H1 (cell line): ENCODE measurements at regions not wholly inside any gene's neighbourhood (a gene's known extent, or its start where the extent isn't known, plus 50 kb on each side); places are given as distances from the start of the nearest gene placed in this dataset.

Experiments
- CTCF ChIA-PET: fragments of 300-600 bp; sonication (Branson Sonifier 250); formaldehyde crosslinking; loops from one replicate; lab custom pipeline; 2021; ENCODE audit not compliant: partially characterized antibody; lab: Charles Lee
- POLR2A ChIA-PET: fragments of 300-600 bp; sonication (Branson Sonifier 250); formaldehyde crosslinking; loops from one replicate; lab custom pipeline; 2021; ENCODE audit warnings: inconsistent platforms; ENCODE audit not compliant: partially characterized antibody; lab: Charles Lee
- DNase-seq, 2 experiments: peaks; one replicate each; pipeline versions ENCODE4 v3.0.0 to v3.0.0-alpha.2; 2010 to 2022; ENCODE audit warnings: low spot score in 2 of 2, low read depth in 1 of 2, mixed read lengths in 1 of 2
- FAIRE-seq: peaks from 2 replicates; lab custom pipeline; 2011; peaks lifted over from hg19 to GRCh38; lab: Jason Lieb, UNC
- H2AFZ ChIP-seq: 2 replicates; pipeline ENCODE4 v1.8.1; 2012; ENCODE audit warnings: low read length, inconsistent platforms
- H2AK5ac ChIP-seq: 2 replicates; pipeline ENCODE4 v1.6.1; 2013; ENCODE audit warnings: low read depth, low read length
- H2BK120ac ChIP-seq: replicated peaks from 2 replicates; pipeline ENCODE3; 2013; ENCODE audit warnings: low read depth, low read length, inconsistent platforms
- H2BK12ac ChIP-seq: 2 replicates; pipeline ENCODE4 v1.6.1; 2013; ENCODE audit warnings: low read depth, low read length
- H2BK15ac ChIP-seq: 2 replicates; pipeline ENCODE4 v1.6.1; 2013; ENCODE audit warnings: low read length
- H2BK20ac ChIP-seq: 2 replicates; pipeline ENCODE4 v1.6.1; 2013; ENCODE audit warnings: low read length
- H2BK5ac ChIP-seq: 2 replicates; pipeline ENCODE4 v1.6.1; 2013; ENCODE audit warnings: low read depth, low read length
- H3K14ac ChIP-seq: 2 replicates; pipeline ENCODE4 v1.6.1; 2013; ENCODE audit warnings: inconsistent platforms; ENCODE audit not compliant: insufficient read length
- H3K18ac ChIP-seq: 2 replicates; pipeline ENCODE4 v1.6.1; 2013; ENCODE audit warnings: low read length; ENCODE audit errors: extremely low read depth
- H3K23ac ChIP-seq: 2 replicates; pipeline ENCODE4 v1.6.1; 2013; ENCODE audit warnings: inconsistent platforms; ENCODE audit not compliant: insufficient read length
- H3K23me2 ChIP-seq: 2 replicates; pipeline ENCODE4 v1.6.1; 2013; ENCODE audit warnings: low read depth, low read length
- H3K27ac ChIP-seq: 2 replicates; pipeline ENCODE4 v1.6.1; 2011; ENCODE audit warnings: low read depth, low read length, inconsistent platforms
- H3K27me3 ChIP-seq, 4 experiments: replicated peaks in 1 of 4; 1 replicate in 1 of 4; 2 replicates in 3 of 4; pipeline versions ENCODE4 v1.6.1 to v1.8.1; 2011 to 2013; ENCODE audit warnings: low read length in 3 of 4, mild to moderate bottlenecking in 3 of 4, inconsistent platforms in 2 of 4, mixed read lengths in 2 of 4, moderate library complexity in 1 of 4; ENCODE audit not compliant: control insufficient read depth in 3 of 4, insufficient read depth in 3 of 4; ENCODE audit errors: extremely low read depth in 1 of 4
- H3K36me3 ChIP-seq, 4 experiments: 2 replicates each; pipeline versions ENCODE4 v1.6.1 to v1.8.1; 2011 to 2013; ENCODE audit warnings: mild to moderate bottlenecking in 4 of 4, low read length in 3 of 4, moderate library complexity in 2 of 4, control low read depth in 1 of 4, inconsistent platforms in 1 of 4; ENCODE audit not compliant: insufficient read depth in 4 of 4, control insufficient read depth in 2 of 4
- H3K4ac ChIP-seq: replicated peaks from 2 replicates; pipeline ENCODE3; 2013; ENCODE audit warnings: low read length, low read depth, mixed read lengths, inconsistent platforms; ENCODE audit not compliant: insufficient read length
- H3K4me1 ChIP-seq, 4 experiments: replicated peaks in 1 of 4; 1 replicate in 1 of 4; 2 replicates in 3 of 4; pipeline versions ENCODE4 v1.6.1 to v1.8.1; 2011 to 2013; ENCODE audit warnings: low read length in 3 of 4, inconsistent platforms in 2 of 4, mixed read lengths in 1 of 4; ENCODE audit not compliant: insufficient read depth in 4 of 4, control insufficient read depth in 3 of 4
- H3K4me2 ChIP-seq, 2 experiments: 2 replicates each; pipeline versions ENCODE4 v1.6.1 to v1.8.1; 2011 to 2013; ENCODE audit warnings: low read depth in 2 of 2, low read length in 2 of 2, control low read depth in 1 of 2, inconsistent platforms in 1 of 2, mild to moderate bottlenecking in 1 of 2; ENCODE audit not compliant: insufficient read depth in 1 of 2
- H3K4me3 ChIP-seq, 4 experiments: fragments of 200-600, 300-600 bp in 1 of 4; sonication (generic), shearing (Covaris generic), sonication (Bioruptor Twin) in 1 of 4; 2 replicates each; pipeline versions ENCODE4 v1.5.1 to v1.8.1; 2011 to 2016; ENCODE audit warnings: low read length in 4 of 4, low read depth in 3 of 4, control low read depth in 2 of 4, inconsistent platforms in 2 of 4, mild to moderate bottlenecking in 2 of 4, mixed read lengths in 1 of 4, moderate library complexity in 1 of 4; ENCODE audit not compliant: insufficient read depth in 2 of 4; ENCODE audit errors: extremely low read depth in 1 of 4
- H3K56ac ChIP-seq: replicated peaks from 2 replicates; pipeline ENCODE3; 2013; ENCODE audit warnings: low read depth, mild to moderate bottlenecking, mixed read lengths, low read length, inconsistent platforms; ENCODE audit not compliant: insufficient read length
- H3K79me1 ChIP-seq: 2 replicates; pipeline ENCODE4 v1.6.1; 2013; ENCODE audit warnings: low read depth, low read length, control low read depth
- H3K79me2 ChIP-seq, 2 experiments: 2 replicates each; pipeline versions ENCODE4 v1.6.1 to v1.8.1; 2012 to 2013; ENCODE audit warnings: low read length in 2 of 2, mild to moderate bottlenecking in 2 of 2, inconsistent platforms in 1 of 2; ENCODE audit not compliant: insufficient read depth in 2 of 2, control insufficient read depth in 1 of 2
- H3K9ac ChIP-seq, 4 experiments: replicated peaks in 1 of 4; 1 replicate in 1 of 4; 2 replicates in 3 of 4; pipeline versions ENCODE4 v1.6.1 to v1.8.1; 2011 to 2013; ENCODE audit warnings: low read depth in 3 of 4, low read length in 3 of 4, control low read depth in 2 of 4, mild to moderate bottlenecking in 2 of 4, moderate library complexity in 2 of 4, inconsistent platforms in 1 of 4; ENCODE audit errors: extremely low read depth in 1 of 4
- H3K9me3 ChIP-seq, 2 experiments: 2 replicates each; pipeline versions ENCODE4 v1.6.1 to v1.8.1; 2012 to 2013; ENCODE audit warnings: mild to moderate bottlenecking in 2 of 2, moderate library complexity in 2 of 2, control low read depth in 1 of 2, inconsistent platforms in 1 of 2, low read depth in 1 of 2, low read length in 1 of 2, mixed read lengths in 1 of 2; ENCODE audit not compliant: insufficient read depth in 2 of 2
- H4K20me1 ChIP-seq, 2 experiments: replicated peaks in 1 of 2; 2 replicates each; pipeline versions ENCODE3 to v1.8.1; 2011 to 2013; ENCODE audit warnings: inconsistent platforms in 2 of 2, low read length in 2 of 2, mild to moderate bottlenecking in 1 of 2; ENCODE audit not compliant: insufficient read depth in 2 of 2, control insufficient read depth in 1 of 2
- H4K5ac ChIP-seq: 2 replicates; pipeline ENCODE4 v1.6.1; 2013; ENCODE audit warnings: low read length, low read depth, mixed read lengths, inconsistent platforms; ENCODE audit not compliant: insufficient read length
- H4K8ac ChIP-seq: 2 replicates; pipeline ENCODE4 v1.8.0; 2013; ENCODE audit warnings: mild to moderate bottlenecking, moderate library complexity, low read length, inconsistent platforms; ENCODE audit not compliant: insufficient read depth; ENCODE audit errors: extremely low read depth
- H4K91ac ChIP-seq: replicated peaks from 2 replicates; pipeline ENCODE3; 2013; ENCODE audit warnings: low read length, mixed read lengths, inconsistent platforms; ENCODE audit not compliant: insufficient read length
- E2F6 ChIP-seq: IDR thresholded peaks from 2 replicates; pipeline ENCODE4 v1.6.1; 2012; ENCODE audit warnings: inconsistent platforms
- EGR1 ChIP-seq: IDR thresholded peaks from 2 replicates; pipeline ENCODE4 v1.6.1; 2011; ENCODE audit warnings: low read depth, low read length, borderline replicate concordance
- GTF2F1 ChIP-seq: IDR thresholded peaks from 2 replicates; pipeline ENCODE4 v1.6.1; 2012; ENCODE audit warnings: low read depth, low read length, improper control_type of control experiment, borderline replicate concordance
- JUND ChIP-seq: IDR thresholded peaks from 2 replicates; pipeline ENCODE4 v1.6.1; 2011; ENCODE audit warnings: mild to moderate bottlenecking, improper control_type of control experiment, low read length
- RBBP5 ChIP-seq: IDR thresholded peaks from 2 replicates; pipeline ENCODE4 v1.7.1; 2012; ENCODE audit warnings: low read depth, mild to moderate bottlenecking, inconsistent platforms, low read length, moderate library complexity, borderline replicate concordance
- SUZ12 ChIP-seq: fragments of 200-600 bp; sonication (generic); IDR thresholded peaks from 2 replicates; pipeline ENCODE4 v1.6.1; 2012; ENCODE audit warnings: mild to moderate bottlenecking, inconsistent platforms, low read length, moderate library complexity, mixed read lengths
- ZNF274 ChIP-seq: IDR thresholded peaks from 2 replicates; pipeline ENCODE4 v1.7.0; 2012; ENCODE audit warnings: low read length, borderline replicate concordance; ENCODE audit errors: extremely low read depth
- WGBS, 2 experiments: shearing (Covaris generic) in 1 of 2; methylation state at CpG; one replicate each; pipeline versions ENCODE4 v1.1.6 to v1.1.7; 2013 to 2015; ENCODE audit warnings: low lambda C conversion rate in 2 of 2, mixed read lengths in 2 of 2, inconsistent platforms in 1 of 2, low coverage in 1 of 2, missing lambda C conversion rate in 1 of 2; ENCODE audit not compliant: insufficient replicate concordance in 2 of 2, insufficient coverage in 1 of 2, insufficient read length in 1 of 2; ENCODE audit errors: extremely low coverage in 1 of 2, missing lambda C conversion rate in 1 of 2; 5-methylcytosine and 5-hydroxymethylcytosine counted together

- POLR2A ChIA-PET, result no interaction called here
These were observed 583.8 kb downstream of the NPHP4 start for GRCh38 chr1:5408401-5408800.

More at GRCh38 chr1:5408401-5408800, 583.8 kb downstream of the NPHP4 start:
- 80% methylated on average over 1 of the region's 1 CpG; no CpG with 5 or more reads in 1 of the 2 experiments for WGBS, 2 experiments
- no peak overlapping the region for H2BK20ac ChIP-seq
- no peak overlapping the region for H4K5ac ChIP-seq
- no peak overlapping the region for H2AFZ ChIP-seq
- no peak overlapping the region for H3K18ac ChIP-seq
- H2AK5ac ChIP-seq, result no peak overlapping the region
- H3K4me1 ChIP-seq, result no peaks in the 10 kb centered on the region
- no peak overlapping the region for H4K91ac ChIP-seq
- 0 out of 2 replicates have a peak overlapping the region, but pooled peaks have one; percentile 9 for H2BK12ac ChIP-seq
- no peaks in the 10 kb centered on the region for H3K27me3 ChIP-seq
- peaks cover 0 to 2% of the 10 kb centered on the region in 2 experiments; a peak in 1 of 4 replicates for H3K9me3 ChIP-seq
- no peak overlapping the region for H3K4me3 ChIP-seq
- no peak overlapping the region for H3K27ac ChIP-seq
- no peak overlapping the region for H2BK120ac ChIP-seq
- no peaks in the 10 kb centered on the region for H4K20me1 ChIP-seq
- FAIRE-seq (no peak), DNase-seq (no peak)
- no peak overlapping the region for H3K14ac ChIP-seq
- H3K56ac ChIP-seq, result no peak overlapping the region
- TF ChIP-seq GTF2F1 (no peak), EGR1 (no peak), RBBP5 (no peak), ZNF274 (no peak), SUZ12 (no peak), JUND (no peak), E2F6 (no peak)
- no peaks in the 10 kb centered on the region for H3K36me3 ChIP-seq
- no peak overlapping the region for H3K23ac ChIP-seq
- CTCF ChIA-PET, result interaction anchor here (1.2 kb wide), 1 partner anchor 8 kb away, joined by 3 read pairs; no protein-coding TSS in a partner anchor
- no peaks in the 10 kb centered on the region for H3K79me1 ChIP-seq
- no peaks in the 10 kb centered on the region for H3K79me2 ChIP-seq
- no peak overlapping the region for H2BK15ac ChIP-seq
- H4K8ac ChIP-seq, result no peak overlapping the region
- no peak overlapping the region for H3K4me2 ChIP-seq
- H3K23me2 ChIP-seq, result no peaks in the 10 kb centered on the region
- H2BK5ac ChIP-seq, result no peak overlapping the region
- H3K9ac ChIP-seq, result no peak overlapping the region
- no peak overlapping the region for H3K4ac ChIP-seq
